SK-N-SH (cell line): ENCODE measurements at regions not wholly inside any gene's neighbourhood (a gene's known extent, or its start where the extent isn't known, plus 50 kb on each side); places are given as distances from the start of the nearest gene placed in this dataset.

Experiments used
- NFIC ChIP-seq: IDR thresholded peaks from 2 replicates; pipeline ENCODE4 v1.4.0; 2012; ENCODE audit warnings: borderline replicate concordance
- SMC3 ChIP-seq: IDR thresholded peaks from 2 replicates; pipeline ENCODE4 v1.6.1; 2012; ENCODE audit warnings: low read depth, low read length, improper control_type of control experiment
- YY1 ChIP-seq: IDR thresholded peaks from 2 replicates; pipeline ENCODE4 v1.4.0; 2012; ENCODE audit warnings: low read depth, mild to moderate bottlenecking
- ZBTB33 ChIP-seq: IDR thresholded peaks from 2 replicates; pipeline ENCODE4 v1.4.0; 2012; ENCODE audit warnings: low read depth, borderline replicate concordance
- TF ChIP-seq, protein P1 (sequence below): fragments of 200-600 bp; sonication (generic); IDR thresholded peaks from 2 replicates; pipeline ENCODE4 v1.6.1; 2017; ENCODE audit warnings: antibody characterized with exemption, mild to moderate bottlenecking, moderate library complexity
- TF ChIP-seq, protein P2 (sequence below): IDR thresholded peaks from 2 replicates; pipeline ENCODE4; 2012
- TF ChIP-seq, protein P3 (sequence below): fragments of 150-350 bp; IDR thresholded peaks from 2 replicates; pipeline ENCODE4 v1.6.1; 2017; ENCODE audit warnings: antibody characterized with exemption, low read length, low read depth, borderline replicate concordance
- TF ChIP-seq, protein P4 (sequence below): IDR thresholded peaks from 2 replicates; pipeline ENCODE4 v1.4.0; 2012; ENCODE audit warnings: low read depth, borderline replicate concordance

DNA sequence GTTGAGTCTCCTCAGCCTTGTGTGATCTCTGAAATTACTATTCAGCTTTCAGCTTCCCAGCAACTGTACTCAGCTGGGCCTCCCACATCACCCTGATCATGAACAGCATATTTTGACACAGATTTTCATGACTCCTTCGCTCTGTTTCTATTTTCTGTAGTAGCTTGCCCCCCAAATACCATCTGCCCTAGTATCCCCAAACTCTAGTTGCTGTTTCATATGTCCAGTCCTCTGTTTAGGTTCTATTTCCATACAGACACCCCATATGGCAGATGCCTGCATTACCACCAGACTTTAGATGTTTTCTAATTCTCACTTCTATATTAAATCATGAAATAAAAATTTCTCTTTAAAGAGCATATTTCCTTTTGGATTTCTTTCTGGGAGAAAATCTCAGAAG is 217.2 kb upstream of the ARPP21 start:
- TF ChIP-seq, protein P1, sequence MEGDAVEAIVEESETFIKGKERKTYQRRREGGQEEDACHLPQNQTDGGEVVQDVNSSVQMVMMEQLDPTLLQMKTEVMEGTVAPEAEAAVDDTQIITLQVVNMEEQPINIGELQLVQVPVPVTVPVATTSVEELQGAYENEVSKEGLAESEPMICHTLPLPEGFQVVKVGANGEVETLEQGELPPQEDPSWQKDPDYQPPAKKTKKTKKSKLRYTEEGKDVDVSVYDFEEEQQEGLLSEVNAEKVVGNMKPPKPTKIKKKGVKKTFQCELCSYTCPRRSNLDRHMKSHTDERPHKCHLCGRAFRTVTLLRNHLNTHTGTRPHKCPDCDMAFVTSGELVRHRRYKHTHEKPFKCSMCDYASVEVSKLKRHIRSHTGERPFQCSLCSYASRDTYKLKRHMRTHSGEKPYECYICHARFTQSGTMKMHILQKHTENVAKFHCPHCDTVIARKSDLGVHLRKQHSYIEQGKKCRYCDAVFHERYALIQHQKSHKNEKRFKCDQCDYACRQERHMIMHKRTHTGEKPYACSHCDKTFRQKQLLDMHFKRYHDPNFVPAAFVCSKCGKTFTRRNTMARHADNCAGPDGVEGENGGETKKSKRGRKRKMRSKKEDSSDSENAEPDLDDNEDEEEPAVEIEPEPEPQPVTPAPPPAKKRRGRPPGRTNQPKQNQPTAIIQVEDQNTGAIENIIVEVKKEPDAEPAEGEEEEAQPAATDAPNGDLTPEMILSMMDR: no peak
- TF ChIP-seq, protein P2, sequence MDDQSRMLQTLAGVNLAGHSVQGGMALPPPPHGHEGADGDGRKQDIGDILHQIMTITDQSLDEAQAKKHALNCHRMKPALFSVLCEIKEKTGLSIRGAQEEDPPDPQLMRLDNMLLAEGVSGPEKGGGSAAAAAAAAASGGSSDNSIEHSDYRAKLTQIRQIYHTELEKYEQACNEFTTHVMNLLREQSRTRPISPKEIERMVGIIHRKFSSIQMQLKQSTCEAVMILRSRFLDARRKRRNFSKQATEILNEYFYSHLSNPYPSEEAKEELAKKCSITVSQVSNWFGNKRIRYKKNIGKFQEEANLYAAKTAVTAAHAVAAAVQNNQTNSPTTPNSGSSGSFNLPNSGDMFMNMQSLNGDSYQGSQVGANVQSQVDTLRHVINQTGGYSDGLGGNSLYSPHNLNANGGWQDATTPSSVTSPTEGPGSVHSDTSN: no peak
- TF ChIP-seq ZBTB33: no peak
- TF ChIP-seq, protein P3, sequence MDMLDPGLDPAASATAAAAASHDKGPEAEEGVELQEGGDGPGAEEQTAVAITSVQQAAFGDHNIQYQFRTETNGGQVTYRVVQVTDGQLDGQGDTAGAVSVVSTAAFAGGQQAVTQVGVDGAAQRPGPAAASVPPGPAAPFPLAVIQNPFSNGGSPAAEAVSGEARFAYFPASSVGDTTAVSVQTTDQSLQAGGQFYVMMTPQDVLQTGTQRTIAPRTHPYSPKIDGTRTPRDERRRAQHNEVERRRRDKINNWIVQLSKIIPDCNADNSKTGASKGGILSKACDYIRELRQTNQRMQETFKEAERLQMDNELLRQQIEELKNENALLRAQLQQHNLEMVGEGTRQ: no peak
- TF ChIP-seq, protein P4, sequence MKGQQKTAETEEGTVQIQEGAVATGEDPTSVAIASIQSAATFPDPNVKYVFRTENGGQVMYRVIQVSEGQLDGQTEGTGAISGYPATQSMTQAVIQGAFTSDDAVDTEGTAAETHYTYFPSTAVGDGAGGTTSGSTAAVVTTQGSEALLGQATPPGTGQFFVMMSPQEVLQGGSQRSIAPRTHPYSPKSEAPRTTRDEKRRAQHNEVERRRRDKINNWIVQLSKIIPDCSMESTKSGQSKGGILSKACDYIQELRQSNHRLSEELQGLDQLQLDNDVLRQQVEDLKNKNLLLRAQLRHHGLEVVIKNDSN: no peak
- no peak for TF ChIP-seq YY1
- no peak for TF ChIP-seq NFIC
- no peak for TF ChIP-seq SMC3
